Type B pancreatic cell (in vitro differentiated cells): ENCODE measurements at regions not wholly inside any gene's neighbourhood (a gene's known extent, or its start where the extent isn't known, plus 50 kb on each side); places are given as distances from the start of the nearest gene placed in this dataset.

Experiments
- DNase-seq: peaks from one replicate; pipeline ENCODE4 v3.0.0; 2021; ENCODE audit warnings: mixed read lengths; ENCODE audit not compliant: unreplicated experiment; ENCODE audit errors: extremely low spot score
- H3K27ac Mint-ChIP-seq: 2 replicates; pipeline ENCODE4 v1.8.0; 2021; ENCODE audit warnings: mild to moderate bottlenecking, mixed read lengths
- H3K27me3 Mint-ChIP-seq: 2 replicates; pipeline ENCODE4 v1.8.0; 2021; ENCODE audit warnings: mixed read lengths
- H3K36me3 Mint-ChIP-seq: 2 replicates; pipeline ENCODE4 v1.8.0; 2021; ENCODE audit warnings: mixed read lengths
- H3K4me1 Mint-ChIP-seq: one replicate; pipeline ENCODE4 v1.8.0; 2021; ENCODE audit warnings: mixed read lengths; ENCODE audit not compliant: unreplicated experiment
- H3K4me3 Mint-ChIP-seq: 2 replicates; pipeline ENCODE4 v1.8.0; 2021; ENCODE audit warnings: mild to moderate bottlenecking, mixed read lengths
- H3K9me3 Mint-ChIP-seq: 2 replicates; pipeline ENCODE4 v1.8.0; 2021; ENCODE audit warnings: mixed read lengths
- CTCF ChIP-seq: fragments of 200-600 bp; sonication (generic); conservative IDR thresholded peaks from 2 replicates; pipeline ENCODE4 v1.5.0; 2021; ENCODE audit warnings: antibody characterized with exemption, mild to moderate bottlenecking

- TF ChIP-seq CTCF: no peak
- no peak for DNase-seq
- Mint-ChIP-seq H3K4me1 (no peaks in the 10 kb centered on the region), H3K27me3 (no peaks in the 10 kb centered on the region), H3K9me3 (no peaks in the 10 kb centered on the region), H3K4me3 (no peak overlapping the region), H3K27ac (no peak overlapping the region), H3K36me3 (no peaks in the 10 kb centered on the region)
Observed at GRCh38 chr3:76842216-76842615, 197.7 kb upstream of the ROBO2 start.

GRCh38 chr3:76855451-76855850 is 184.4 kb upstream of the ROBO2 start:
- no peaks in the 10 kb centered on the region for H3K9me3 Mint-ChIP-seq
- no peak for TF ChIP-seq CTCF
- no peak overlapping the region for H3K27ac Mint-ChIP-seq
- H3K4me1 Mint-ChIP-seq: no peaks in the 10 kb centered on the region
- H3K4me3 Mint-ChIP-seq: no peak overlapping the region
- no peaks in the 10 kb centered on the region for H3K27me3 Mint-ChIP-seq
- H3K36me3 Mint-ChIP-seq: no peaks in the 10 kb centered on the region
- DNase-seq: no peak

GRCh38 chr3:76859596-76859995 is 180.3 kb upstream of the ROBO2 start:
- no peak overlapping the region for H3K4me3 Mint-ChIP-seq
- no peak overlapping the region for H3K27ac Mint-ChIP-seq
- no peak for TF ChIP-seq CTCF
- DNase-seq: no peak
- H3K9me3 Mint-ChIP-seq: no peaks in the 10 kb centered on the region
- H3K4me1 Mint-ChIP-seq: no peaks in the 10 kb centered on the region
- H3K36me3 Mint-ChIP-seq: no peaks in the 10 kb centered on the region
- no peaks in the 10 kb centered on the region for H3K27me3 Mint-ChIP-seq

GRCh38 chr3:76864355-76864754 is 175.5 kb upstream of the ROBO2 start:
- Mint-ChIP-seq H3K36me3 (no peaks in the 10 kb centered on the region), H3K27me3 (no peaks in the 10 kb centered on the region), H3K27ac (no peak overlapping the region), H3K9me3 (no peaks in the 10 kb centered on the region), H3K4me1 (no peaks in the 10 kb centered on the region), H3K4me3 (no peak overlapping the region)
- DNase-seq: no peak
- TF ChIP-seq CTCF: no peak

GRCh38 chr3:76866729-76867408 is 173.0 kb upstream of the ROBO2 start:
- no peaks in the 10 kb centered on the region for H3K27me3 Mint-ChIP-seq
- H3K4me1 Mint-ChIP-seq: no peaks in the 10 kb centered on the region
- H3K36me3 Mint-ChIP-seq: no peaks in the 10 kb centered on the region
- no peak overlapping the region for H3K4me3 Mint-ChIP-seq
- peaks cover 5% of the 10 kb centered on the region for H3K9me3 Mint-ChIP-seq
- no peak for DNase-seq
- no peak for TF ChIP-seq CTCF
- H3K27ac Mint-ChIP-seq: no peak overlapping the region
